ENCODE measurements at regions not wholly inside any gene's neighbourhood (a gene's known extent, or its start where the extent isn't known, plus 50 kb on each side); places are given as distances from the start of the nearest gene placed in this dataset.
A peak's percentile ranks its signal among the peaks of the same experiment; 100 is the strongest.

- Histone ChIP-seq H3K4me3 (ENCODE audit: low read depth, low read length) (no peak overlapping the region), H3K27me3 (ENCODE audit: control insufficient read depth, insufficient read depth, low read length) (no peaks in the 10 kb centered on the region), H3K36me3 (ENCODE audit: control insufficient read depth, insufficient read depth, low read length) (no peaks in the 10 kb centered on the region)
- TF ChIP-seq, protein P1, sequence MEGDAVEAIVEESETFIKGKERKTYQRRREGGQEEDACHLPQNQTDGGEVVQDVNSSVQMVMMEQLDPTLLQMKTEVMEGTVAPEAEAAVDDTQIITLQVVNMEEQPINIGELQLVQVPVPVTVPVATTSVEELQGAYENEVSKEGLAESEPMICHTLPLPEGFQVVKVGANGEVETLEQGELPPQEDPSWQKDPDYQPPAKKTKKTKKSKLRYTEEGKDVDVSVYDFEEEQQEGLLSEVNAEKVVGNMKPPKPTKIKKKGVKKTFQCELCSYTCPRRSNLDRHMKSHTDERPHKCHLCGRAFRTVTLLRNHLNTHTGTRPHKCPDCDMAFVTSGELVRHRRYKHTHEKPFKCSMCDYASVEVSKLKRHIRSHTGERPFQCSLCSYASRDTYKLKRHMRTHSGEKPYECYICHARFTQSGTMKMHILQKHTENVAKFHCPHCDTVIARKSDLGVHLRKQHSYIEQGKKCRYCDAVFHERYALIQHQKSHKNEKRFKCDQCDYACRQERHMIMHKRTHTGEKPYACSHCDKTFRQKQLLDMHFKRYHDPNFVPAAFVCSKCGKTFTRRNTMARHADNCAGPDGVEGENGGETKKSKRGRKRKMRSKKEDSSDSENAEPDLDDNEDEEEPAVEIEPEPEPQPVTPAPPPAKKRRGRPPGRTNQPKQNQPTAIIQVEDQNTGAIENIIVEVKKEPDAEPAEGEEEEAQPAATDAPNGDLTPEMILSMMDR (IDR thresholded peaks at IDR 0.05; ENCODE audit: insufficient read depth, low read length, poor library complexity, severe bottlenecking) = no peak
- no peak for DNase-seq (ENCODE audit: low read depth)
Observed at GRCh38 chr2:234751275-234751973, 200.4 kb upstream of the SH3BP4 start.

DNA sequence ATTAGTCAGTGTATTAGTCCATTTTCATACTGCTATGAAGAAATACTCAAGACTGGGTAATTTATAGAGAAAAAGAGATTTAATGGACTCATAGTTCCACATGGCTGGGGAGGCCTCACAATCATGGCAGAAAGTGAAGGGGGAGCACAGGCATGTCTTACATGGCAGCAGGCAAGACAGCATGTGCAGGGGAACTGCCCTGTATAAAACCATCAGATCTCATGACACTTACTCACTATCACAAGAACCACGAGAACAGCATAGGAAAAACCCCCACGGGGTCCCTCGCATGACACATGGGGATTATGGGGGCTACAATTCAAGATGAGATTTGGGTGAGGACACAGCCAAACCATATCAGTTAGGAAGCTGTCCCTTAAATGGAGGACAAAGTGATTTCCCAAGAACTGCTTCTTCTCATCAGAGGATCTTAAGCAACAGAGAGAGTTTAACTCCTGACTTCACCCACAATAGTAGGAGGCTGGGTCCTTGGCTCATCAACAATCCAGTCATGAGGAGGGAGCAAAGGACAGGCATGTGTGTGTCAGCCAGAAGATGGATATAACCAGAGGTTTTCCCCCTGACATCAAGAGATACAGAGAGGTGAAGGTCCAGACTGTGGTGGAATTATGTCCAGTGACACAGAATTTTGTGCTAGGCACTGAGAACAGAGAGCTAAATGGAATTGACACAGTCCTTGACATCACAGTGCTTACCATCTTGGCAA is 203.8 kb upstream of the SH3BP4 start:
- TF ChIP-seq, protein P1 (IDR thresholded peaks at IDR 0.05; ENCODE audit: insufficient read depth, low read length, poor library complexity, severe bottlenecking) = no peak
- H3K27me3 ChIP-seq (ENCODE audit: control insufficient read depth, insufficient read depth, low read length) = no peaks in the 10 kb centered on the region
- no peaks in the 10 kb centered on the region for H3K36me3 ChIP-seq (ENCODE audit: control insufficient read depth, insufficient read depth, low read length)
- no peak overlapping the region for H3K4me3 ChIP-seq (ENCODE audit: low read depth, low read length)
- DNase-seq (ENCODE audit: low read depth) = no peak

DNA sequence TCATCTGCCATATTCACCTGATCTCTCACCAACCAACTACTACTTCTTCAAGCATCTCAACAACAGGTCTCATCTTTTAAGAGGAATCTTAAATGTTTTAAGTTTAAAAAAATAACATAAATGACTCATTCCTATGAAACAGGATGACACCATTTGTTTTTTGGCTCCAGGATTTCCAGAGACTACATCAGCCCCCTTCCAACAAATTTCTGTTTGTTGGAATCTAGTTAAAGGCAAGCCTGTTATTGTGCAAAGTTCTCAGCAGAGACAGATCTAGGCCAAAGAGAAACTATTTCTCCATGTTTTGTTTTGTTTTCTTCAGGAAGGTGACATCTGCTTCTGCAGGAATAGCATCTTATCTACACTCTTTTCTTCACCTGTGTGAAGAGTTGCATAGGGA is 204.8 kb upstream of the SH3BP4 start:
- no peaks in the 10 kb centered on the region for H3K36me3 ChIP-seq (ENCODE audit: control insufficient read depth, insufficient read depth, low read length)
- H3K27me3 ChIP-seq (ENCODE audit: control insufficient read depth, insufficient read depth, low read length) = no peaks in the 10 kb centered on the region
- DNase-seq (ENCODE audit: low read depth) = no peak
- H3K4me3 ChIP-seq (ENCODE audit: low read depth, low read length) = no peak overlapping the region
- TF ChIP-seq, protein P1 (IDR thresholded peaks at IDR 0.05; ENCODE audit: insufficient read depth, low read length, poor library complexity, severe bottlenecking) = no peak

DNA sequence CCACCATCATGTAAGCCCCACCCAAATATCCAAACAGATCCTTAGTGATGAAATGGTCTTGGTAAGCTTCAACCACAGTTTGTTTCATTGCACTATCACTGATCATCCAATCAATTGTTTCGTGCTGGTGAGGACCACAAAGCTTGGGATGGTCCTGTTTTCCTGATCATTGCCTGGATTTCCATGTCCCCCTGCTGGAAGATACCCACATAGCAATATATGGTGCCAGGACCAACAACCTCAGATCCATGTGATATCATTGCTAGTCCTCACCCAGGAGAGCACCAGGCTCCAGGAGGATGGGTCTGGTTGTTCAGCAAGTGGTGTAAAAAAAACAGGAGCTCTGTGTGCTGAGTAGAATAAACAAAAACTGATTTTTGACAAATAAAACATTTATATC is 206.5 kb upstream of the SH3BP4 start:
- no peaks in the 10 kb centered on the region for H3K36me3 ChIP-seq (ENCODE audit: control insufficient read depth, insufficient read depth, low read length)
- no peak for DNase-seq (ENCODE audit: low read depth)
- H3K27me3 ChIP-seq (ENCODE audit: control insufficient read depth, insufficient read depth, low read length) = no peaks in the 10 kb centered on the region
- TF ChIP-seq, protein P1 (IDR thresholded peaks at IDR 0.05; ENCODE audit: insufficient read depth, low read length, poor library complexity, severe bottlenecking) = peak; percentile 2
- H3K4me3 ChIP-seq (ENCODE audit: low read depth, low read length) = no peak overlapping the region

DNA sequence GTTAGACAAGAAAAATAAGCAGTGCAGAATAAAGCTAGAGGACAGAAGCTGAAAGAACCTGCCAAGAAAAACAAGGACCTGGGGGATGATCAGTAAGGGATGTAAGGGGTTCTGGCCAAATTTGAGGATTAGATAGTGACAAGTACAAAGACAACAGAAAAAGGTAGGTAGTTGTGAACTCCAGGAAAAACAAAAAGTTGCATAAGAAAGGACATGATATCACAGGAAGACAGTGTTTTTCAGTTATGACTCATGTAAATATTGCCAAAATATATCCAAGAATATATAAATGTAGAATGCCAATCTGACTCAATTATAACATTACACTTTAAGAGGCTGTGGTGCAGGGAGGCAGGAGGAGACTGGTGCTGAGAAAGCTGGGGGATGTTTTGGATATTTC is 209.8 kb upstream of the SH3BP4 start:
- Histone ChIP-seq H3K36me3 (ENCODE audit: control insufficient read depth, insufficient read depth, low read length) (no peaks in the 10 kb centered on the region), H3K4me3 (ENCODE audit: low read depth, low read length) (no peak overlapping the region), H3K27me3 (ENCODE audit: control insufficient read depth, insufficient read depth, low read length) (no peaks in the 10 kb centered on the region)
- TF ChIP-seq, protein P1 (IDR thresholded peaks at IDR 0.05; ENCODE audit: insufficient read depth, low read length, poor library complexity, severe bottlenecking) = no peak
- DNase-seq (ENCODE audit: low read depth) = no peak
